HEK293 (cell line): ENCODE measurements at regions not wholly inside any gene's neighbourhood (a gene's known extent, or its start where the extent isn't known, plus 50 kb on each side); places are given as distances from the start of the nearest gene placed in this dataset.

Experiments
- CTCF ChIA-PET: fragments of 350-600 bp; formaldehyde crosslinking; extraction: SDS; loops from one replicate; lab custom pipeline; 2021; ENCODE audit warnings: antibody characterized with exemption; lab: Yijun Ruan, JAX
- POLR2A ChIA-PET: fragments of 300-600 bp; formaldehyde crosslinking; extraction: SDS; loops from one replicate; lab custom pipeline; 2020; ENCODE audit warnings: antibody characterized with exemption, inconsistent platforms; lab: Yijun Ruan, JAX
- H3K27ac ChIP-seq: fragments of 200-500 bp; sonication (Bioruptor generic); 2 replicates; pipeline ENCODE4 v1.5.1; 2014; ENCODE audit warnings: low read depth, low read length, control low read depth, inconsistent platforms; ENCODE audit errors: extremely low read depth
- H3K36me3 ChIP-seq, 2 experiments: fragments of 200-500 bp in 1 of 2; sonication (Bioruptor generic) in 1 of 2; 1 replicate in 1 of 2; 2 replicates in 1 of 2; pipeline ENCODE4 v1.5.1; 2014 to 2017; ENCODE audit warnings: inconsistent platforms in 2 of 2, low read length in 2 of 2; ENCODE audit not compliant: control insufficient read depth in 2 of 2, insufficient read depth in 1 of 2
- H3K4me1 ChIP-seq: fragments of 200-500 bp; sonication (Bioruptor generic); 2 replicates; pipeline ENCODE4 v1.5.1; 2014; ENCODE audit warnings: mild to moderate bottlenecking, low read length, inconsistent platforms; ENCODE audit not compliant: control insufficient read depth, insufficient read depth
- H3K4me3 ChIP-seq: 2 replicates; pipeline ENCODE4 v1.5.1; 2011; ENCODE audit warnings: low read depth, mild to moderate bottlenecking, control low read depth, low read length, moderate library complexity
- H3K9me3 ChIP-seq: fragments of 200-500 bp; sonication (Bioruptor generic); 2 replicates; pipeline ENCODE4 v1.5.1; 2014; ENCODE audit warnings: low read depth, low read length, inconsistent platforms; ENCODE audit not compliant: control insufficient read depth, insufficient read depth
- GFI1B ChIP-seq: fragments of 450-650 bp; formaldehyde crosslinking; IDR thresholded peaks from 2 replicates; pipeline ENCODE4 v1.5.1; 2016; ENCODE audit warnings: missing biosample characterization, missing genetic modification characterization
- GLI2 ChIP-seq: fragments of 450-650 bp; formaldehyde crosslinking; IDR thresholded peaks from 2 replicates; pipeline ENCODE4; 2017; ENCODE audit warnings: missing biosample characterization, missing genetic modification characterization, low read depth, borderline replicate concordance
- GLI4 ChIP-seq: fragments of 450-650 bp; formaldehyde crosslinking; IDR thresholded peaks from 2 replicates; pipeline ENCODE4 v1.5.1; 2016; ENCODE audit warnings: missing biosample characterization, missing genetic modification characterization
- GLIS1 ChIP-seq: fragments of 450-650 bp; formaldehyde crosslinking; IDR thresholded peaks from 2 replicates; pipeline ENCODE4 v1.5.1; 2016; ENCODE audit warnings: missing biosample characterization, missing genetic modification characterization
- HIC1 ChIP-seq: fragments of 450-650 bp; formaldehyde crosslinking; IDR thresholded peaks from 2 replicates; pipeline ENCODE4 v1.5.1; 2016; ENCODE audit warnings: missing biosample characterization, missing genetic modification characterization
- HOXA7 ChIP-seq: sonication (generic); formaldehyde crosslinking; IDR thresholded peaks from 2 replicates; pipeline ENCODE4 v1.8.1; 2022; ENCODE audit warnings: missing genetic modification reagents, borderline replicate concordance
- KLF10 ChIP-seq: fragments of 450-650 bp; IDR thresholded peaks from 2 replicates; pipeline ENCODE4 v1.5.1; 2018; ENCODE audit warnings: missing biosample characterization, mild to moderate bottlenecking, missing genetic modification characterization
- MYNN ChIP-seq: fragments of 450-650 bp; formaldehyde crosslinking; IDR thresholded peaks from 2 replicates; pipeline ENCODE4 v1.5.1; 2016; ENCODE audit warnings: missing biosample characterization, missing genetic modification characterization, borderline replicate concordance
- ZBTB1 ChIP-seq: fragments of 450-650 bp; formaldehyde crosslinking; IDR thresholded peaks from 2 replicates; pipeline ENCODE4 v1.5.1; 2016; ENCODE audit warnings: missing biosample characterization, missing genetic modification characterization
- ZIC2 ChIP-seq: fragments of 450-650 bp; formaldehyde crosslinking; IDR thresholded peaks from 2 replicates; pipeline ENCODE4 v1.5.1; 2016; ENCODE audit warnings: missing biosample characterization, missing genetic modification characterization
- ZNF10 ChIP-seq: fragments of 450-650 bp; formaldehyde crosslinking; IDR thresholded peaks from 2 replicates; pipeline ENCODE4 v1.5.1; 2017; ENCODE audit warnings: missing biosample characterization, missing genetic modification characterization
- ZNF138 ChIP-seq: fragments of 450-650 bp; formaldehyde crosslinking; IDR thresholded peaks from 2 replicates; pipeline ENCODE4 v1.5.1; 2016; ENCODE audit warnings: missing biosample characterization, missing genetic modification characterization, borderline replicate concordance
- ZNF174 ChIP-seq: fragments of 450-650 bp; formaldehyde crosslinking; IDR thresholded peaks from 2 replicates; pipeline ENCODE4 v1.5.0; 2017; ENCODE audit warnings: missing biosample characterization, mild to moderate bottlenecking, missing genetic modification characterization
- ZNF2 ChIP-seq: fragments of 450-650 bp; formaldehyde crosslinking; IDR thresholded peaks from 2 replicates; pipeline ENCODE4 v1.5.1; 2016; ENCODE audit warnings: missing biosample characterization, missing genetic modification characterization
- ZNF214 ChIP-seq: fragments of 450-650 bp; formaldehyde crosslinking; IDR thresholded peaks from 2 replicates; pipeline ENCODE4 v1.5.1; 2017; ENCODE audit warnings: missing biosample characterization, mild to moderate bottlenecking, missing genetic modification characterization, borderline replicate concordance
- ZNF311 ChIP-seq: fragments of 450-650 bp; formaldehyde crosslinking; IDR thresholded peaks from 2 replicates; pipeline ENCODE4 v1.5.1; 2017; ENCODE audit warnings: missing biosample characterization, missing genetic modification characterization, borderline replicate concordance
- ZNF426 ChIP-seq: fragments of 450-650 bp; formaldehyde crosslinking; IDR thresholded peaks from 2 replicates; pipeline ENCODE4 v1.5.1; 2017; ENCODE audit warnings: missing biosample characterization, missing genetic modification characterization, mild to moderate bottlenecking, inconsistent platforms, moderate library complexity
- ZNF501 ChIP-seq: fragments of 450-650 bp; formaldehyde crosslinking; IDR thresholded peaks from 2 replicates; pipeline ENCODE4 v1.5.1; 2016; ENCODE audit warnings: missing biosample characterization, missing genetic modification characterization
- ZNF514 ChIP-seq: fragments of 450-650 bp; formaldehyde crosslinking; IDR thresholded peaks from 2 replicates; pipeline ENCODE4 v1.5.1; 2016; ENCODE audit warnings: missing biosample characterization, missing genetic modification characterization
- ZNF560 ChIP-seq: fragments of 450-650 bp; formaldehyde crosslinking; IDR thresholded peaks from 2 replicates; pipeline ENCODE4 v1.5.1; 2017; ENCODE audit warnings: missing biosample characterization, missing genetic modification characterization, borderline replicate concordance
- ZNF621 ChIP-seq: fragments of 450-650 bp; formaldehyde crosslinking; IDR thresholded peaks from 2 replicates; pipeline ENCODE4 v1.5.1; 2017; ENCODE audit warnings: missing biosample characterization, missing genetic modification characterization
- ZNF629 ChIP-seq: fragments of 450-650 bp; formaldehyde crosslinking; IDR thresholded peaks from 2 replicates; pipeline ENCODE4 v1.5.1; 2017; ENCODE audit warnings: missing biosample characterization, missing genetic modification characterization
- ZNF654 ChIP-seq: fragments of 450-650 bp; formaldehyde crosslinking; IDR thresholded peaks from 2 replicates; pipeline ENCODE4 v1.5.1; 2016; ENCODE audit warnings: low read depth, missing biosample characterization, missing genetic modification characterization
- ZNF701 ChIP-seq: fragments of 450-650 bp; formaldehyde crosslinking; IDR thresholded peaks from 2 replicates; pipeline ENCODE4 v1.5.1; 2016; ENCODE audit warnings: missing biosample characterization, missing genetic modification characterization
- ZNF747 ChIP-seq: fragments of 450-650 bp; formaldehyde crosslinking; IDR thresholded peaks from 2 replicates; pipeline ENCODE4 v1.5.1; 2016; ENCODE audit warnings: missing biosample characterization, missing genetic modification characterization
- ZNF792 ChIP-seq: fragments of 450-650 bp; formaldehyde crosslinking; IDR thresholded peaks from 2 replicates; pipeline ENCODE4 v1.5.1; 2016; ENCODE audit warnings: missing biosample characterization, missing genetic modification characterization
- ZSCAN30 ChIP-seq: fragments of 450-650 bp; IDR thresholded peaks from 2 replicates; pipeline ENCODE4 v1.5.1; 2018; ENCODE audit warnings: missing biosample characterization, mild to moderate bottlenecking, missing genetic modification characterization, moderate library complexity

- ChIA-PET CTCF (no interaction called here), POLR2A (no interaction called here)
- Histone ChIP-seq H3K4me1 (no peaks in the 10 kb centered on the region), H3K36me3 (no peaks in the 10 kb centered on the region), H3K4me3 (no peak overlapping the region), H3K27ac (no peak overlapping the region), H3K9me3 (no peaks in the 10 kb centered on the region)
- no peak for TF ChIP-seq GFI1B (tag by site-specific recombination)
- no peak for TF ChIP-seq ZNF654 (tag by site-specific recombination)
- TF ChIP-seq ZIC2 (tag by site-specific recombination) = no peak
- no peak for TF ChIP-seq ZNF426
- TF ChIP-seq HIC1 (tag by site-specific recombination) = no peak
- no peak for TF ChIP-seq ZNF311
- no peak for TF ChIP-seq GLI2 (tag by site-specific recombination)
- no peak for TF ChIP-seq GLIS1
- TF ChIP-seq GLI4 = no peak
- no peak for TF ChIP-seq ZNF10 (tag by site-specific recombination)
- TF ChIP-seq ZNF501 (tag by site-specific recombination) = no peak
- TF ChIP-seq ZNF214 (tag by site-specific recombination) = no peak
- no peak for TF ChIP-seq ZSCAN30 (tag by site-specific recombination)
- TF ChIP-seq ZNF701 (tag by site-specific recombination) = no peak
- TF ChIP-seq ZBTB1 = no peak
- TF ChIP-seq ZNF629 (tag by site-specific recombination) = no peak
- TF ChIP-seq ZNF560 (tag by site-specific recombination) = no peak
- TF ChIP-seq MYNN (tag by site-specific recombination) = no peak
Observed at GRCh38 chr3:70771426-70772147, 459.1 kb upstream of the MDFIC2 start.

DNA sequence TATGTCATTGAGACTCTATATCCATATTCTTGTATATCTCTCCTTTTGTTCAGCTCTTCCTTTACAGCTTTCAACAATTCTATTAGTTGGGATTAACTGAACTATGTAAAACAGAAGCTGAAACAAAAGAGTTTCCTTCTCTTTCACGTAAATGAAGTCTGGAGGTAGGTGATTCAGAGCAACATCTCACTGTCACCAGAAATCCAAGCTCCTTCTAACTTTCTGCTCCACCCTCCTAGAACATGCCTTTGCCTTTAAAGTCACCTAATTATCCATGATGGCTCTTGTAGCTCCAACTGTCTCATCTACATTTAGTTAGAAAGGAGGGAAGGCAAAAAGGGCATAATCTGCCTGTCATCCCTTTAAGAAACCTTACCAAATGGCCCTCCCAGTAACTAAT lies 458.2 kb upstream of the MDFIC2 start:
- H3K9me3 ChIP-seq = no peaks in the 10 kb centered on the region
- no peak overlapping the region for H3K27ac ChIP-seq
- H3K4me3 ChIP-seq = no peak overlapping the region
- POLR2A ChIA-PET = no interaction called here
- no peaks in the 10 kb centered on the region for H3K36me3 ChIP-seq
- CTCF ChIA-PET = no interaction called here
- no peaks in the 10 kb centered on the region for H3K4me1 ChIP-seq
- TF ChIP-seq ZNF174 (tag by site-specific recombination) (no peak), ZNF138 (tag by site-specific recombination) (no peak), ZNF747 (tag by site-specific recombination) (no peak), HOXA7 (CRISPR knock-in tag) (no peak), ZNF2 (tag by site-specific recombination) (no peak), ZNF621 (tag by site-specific recombination) (no peak), KLF10 (tag by site-specific recombination) (no peak), ZNF514 (no peak), ZNF792 (no peak)
